ENCODE measurements at regions not wholly inside any gene's neighbourhood (a gene's known extent, or its start where the extent isn't known, plus 50 kb on each side); places are given as distances from the start of the nearest gene placed in this dataset.

DNA sequence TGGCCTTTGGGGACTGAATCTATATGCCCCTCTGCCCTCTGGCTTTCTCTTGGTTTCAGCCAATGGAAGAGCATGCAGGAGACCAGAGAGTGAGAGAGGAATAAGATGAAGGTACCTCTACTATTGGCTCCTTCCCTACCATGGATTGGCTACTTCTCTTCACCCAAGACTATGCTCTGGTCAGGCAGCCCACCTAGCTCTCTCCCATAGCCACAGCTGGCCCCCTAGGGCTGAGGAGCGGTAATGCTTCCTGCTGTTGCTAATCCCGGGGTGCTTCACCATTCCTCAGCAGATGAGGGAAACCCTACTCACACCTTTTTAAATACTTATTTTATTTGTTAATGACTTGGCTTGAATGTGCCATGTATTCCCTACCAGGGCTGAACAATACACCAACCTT, 142.4 kb downstream of the MREG start:
- TF ChIP-seq, protein P1, sequence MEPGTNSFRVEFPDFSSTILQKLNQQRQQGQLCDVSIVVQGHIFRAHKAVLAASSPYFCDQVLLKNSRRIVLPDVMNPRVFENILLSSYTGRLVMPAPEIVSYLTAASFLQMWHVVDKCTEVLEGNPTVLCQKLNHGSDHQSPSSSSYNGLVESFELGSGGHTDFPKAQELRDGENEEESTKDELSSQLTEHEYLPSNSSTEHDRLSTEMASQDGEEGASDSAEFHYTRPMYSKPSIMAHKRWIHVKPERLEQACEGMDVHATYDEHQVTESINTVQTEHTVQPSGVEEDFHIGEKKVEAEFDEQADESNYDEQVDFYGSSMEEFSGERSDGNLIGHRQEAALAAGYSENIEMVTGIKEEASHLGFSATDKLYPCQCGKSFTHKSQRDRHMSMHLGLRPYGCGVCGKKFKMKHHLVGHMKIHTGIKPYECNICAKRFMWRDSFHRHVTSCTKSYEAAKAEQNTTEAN (CRISPR knock-in tag; IDR thresholded peaks at IDR 0.05), result no peak
- TF ChIP-seq, protein P2, sequence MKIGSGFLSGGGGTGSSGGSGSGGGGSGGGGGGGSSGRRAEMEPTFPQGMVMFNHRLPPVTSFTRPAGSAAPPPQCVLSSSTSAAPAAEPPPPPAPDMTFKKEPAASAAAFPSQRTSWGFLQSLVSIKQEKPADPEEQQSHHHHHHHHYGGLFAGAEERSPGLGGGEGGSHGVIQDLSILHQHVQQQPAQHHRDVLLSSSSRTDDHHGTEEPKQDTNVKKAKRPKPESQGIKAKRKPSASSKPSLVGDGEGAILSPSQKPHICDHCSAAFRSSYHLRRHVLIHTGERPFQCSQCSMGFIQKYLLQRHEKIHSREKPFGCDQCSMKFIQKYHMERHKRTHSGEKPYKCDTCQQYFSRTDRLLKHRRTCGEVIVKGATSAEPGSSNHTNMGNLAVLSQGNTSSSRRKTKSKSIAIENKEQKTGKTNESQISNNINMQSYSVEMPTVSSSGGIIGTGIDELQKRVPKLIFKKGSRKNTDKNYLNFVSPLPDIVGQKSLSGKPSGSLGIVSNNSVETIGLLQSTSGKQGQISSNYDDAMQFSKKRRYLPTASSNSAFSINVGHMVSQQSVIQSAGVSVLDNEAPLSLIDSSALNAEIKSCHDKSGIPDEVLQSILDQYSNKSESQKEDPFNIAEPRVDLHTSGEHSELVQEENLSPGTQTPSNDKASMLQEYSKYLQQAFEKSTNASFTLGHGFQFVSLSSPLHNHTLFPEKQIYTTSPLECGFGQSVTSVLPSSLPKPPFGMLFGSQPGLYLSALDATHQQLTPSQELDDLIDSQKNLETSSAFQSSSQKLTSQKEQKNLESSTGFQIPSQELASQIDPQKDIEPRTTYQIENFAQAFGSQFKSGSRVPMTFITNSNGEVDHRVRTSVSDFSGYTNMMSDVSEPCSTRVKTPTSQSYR (CRISPR knock-in tag; IDR thresholded peaks at IDR 0.05), result no peak
- TF ChIP-seq FOXJ3 (CRISPR knock-in tag; IDR thresholded peaks at IDR 0.05; ENCODE audit: borderline replicate concordance) (no peak), CREB1 (CRISPR knock-in tag; IDR thresholded peaks at IDR 0.05) (no peak), ZNF232 (CRISPR knock-in tag; IDR thresholded peaks at IDR 0.05) (no peak), NFE2L1 (CRISPR knock-in tag; IDR thresholded peaks at IDR 0.05) (no peak), IRF2 (CRISPR knock-in tag; IDR thresholded peaks at IDR 0.05; ENCODE audit: borderline replicate concordance, low read depth) (no peak)
- TF ChIP-seq, protein P3, sequence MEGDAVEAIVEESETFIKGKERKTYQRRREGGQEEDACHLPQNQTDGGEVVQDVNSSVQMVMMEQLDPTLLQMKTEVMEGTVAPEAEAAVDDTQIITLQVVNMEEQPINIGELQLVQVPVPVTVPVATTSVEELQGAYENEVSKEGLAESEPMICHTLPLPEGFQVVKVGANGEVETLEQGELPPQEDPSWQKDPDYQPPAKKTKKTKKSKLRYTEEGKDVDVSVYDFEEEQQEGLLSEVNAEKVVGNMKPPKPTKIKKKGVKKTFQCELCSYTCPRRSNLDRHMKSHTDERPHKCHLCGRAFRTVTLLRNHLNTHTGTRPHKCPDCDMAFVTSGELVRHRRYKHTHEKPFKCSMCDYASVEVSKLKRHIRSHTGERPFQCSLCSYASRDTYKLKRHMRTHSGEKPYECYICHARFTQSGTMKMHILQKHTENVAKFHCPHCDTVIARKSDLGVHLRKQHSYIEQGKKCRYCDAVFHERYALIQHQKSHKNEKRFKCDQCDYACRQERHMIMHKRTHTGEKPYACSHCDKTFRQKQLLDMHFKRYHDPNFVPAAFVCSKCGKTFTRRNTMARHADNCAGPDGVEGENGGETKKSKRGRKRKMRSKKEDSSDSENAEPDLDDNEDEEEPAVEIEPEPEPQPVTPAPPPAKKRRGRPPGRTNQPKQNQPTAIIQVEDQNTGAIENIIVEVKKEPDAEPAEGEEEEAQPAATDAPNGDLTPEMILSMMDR (IDR thresholded peaks at IDR 0.05), result peak; percentile 48; the same call in 1 of the 2 replicates
- TF ChIP-seq, protein P4, sequence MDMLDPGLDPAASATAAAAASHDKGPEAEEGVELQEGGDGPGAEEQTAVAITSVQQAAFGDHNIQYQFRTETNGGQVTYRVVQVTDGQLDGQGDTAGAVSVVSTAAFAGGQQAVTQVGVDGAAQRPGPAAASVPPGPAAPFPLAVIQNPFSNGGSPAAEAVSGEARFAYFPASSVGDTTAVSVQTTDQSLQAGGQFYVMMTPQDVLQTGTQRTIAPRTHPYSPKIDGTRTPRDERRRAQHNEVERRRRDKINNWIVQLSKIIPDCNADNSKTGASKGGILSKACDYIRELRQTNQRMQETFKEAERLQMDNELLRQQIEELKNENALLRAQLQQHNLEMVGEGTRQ (CRISPR knock-in tag; IDR thresholded peaks at IDR 0.05), result no peak
- TF ChIP-seq, protein P5, sequence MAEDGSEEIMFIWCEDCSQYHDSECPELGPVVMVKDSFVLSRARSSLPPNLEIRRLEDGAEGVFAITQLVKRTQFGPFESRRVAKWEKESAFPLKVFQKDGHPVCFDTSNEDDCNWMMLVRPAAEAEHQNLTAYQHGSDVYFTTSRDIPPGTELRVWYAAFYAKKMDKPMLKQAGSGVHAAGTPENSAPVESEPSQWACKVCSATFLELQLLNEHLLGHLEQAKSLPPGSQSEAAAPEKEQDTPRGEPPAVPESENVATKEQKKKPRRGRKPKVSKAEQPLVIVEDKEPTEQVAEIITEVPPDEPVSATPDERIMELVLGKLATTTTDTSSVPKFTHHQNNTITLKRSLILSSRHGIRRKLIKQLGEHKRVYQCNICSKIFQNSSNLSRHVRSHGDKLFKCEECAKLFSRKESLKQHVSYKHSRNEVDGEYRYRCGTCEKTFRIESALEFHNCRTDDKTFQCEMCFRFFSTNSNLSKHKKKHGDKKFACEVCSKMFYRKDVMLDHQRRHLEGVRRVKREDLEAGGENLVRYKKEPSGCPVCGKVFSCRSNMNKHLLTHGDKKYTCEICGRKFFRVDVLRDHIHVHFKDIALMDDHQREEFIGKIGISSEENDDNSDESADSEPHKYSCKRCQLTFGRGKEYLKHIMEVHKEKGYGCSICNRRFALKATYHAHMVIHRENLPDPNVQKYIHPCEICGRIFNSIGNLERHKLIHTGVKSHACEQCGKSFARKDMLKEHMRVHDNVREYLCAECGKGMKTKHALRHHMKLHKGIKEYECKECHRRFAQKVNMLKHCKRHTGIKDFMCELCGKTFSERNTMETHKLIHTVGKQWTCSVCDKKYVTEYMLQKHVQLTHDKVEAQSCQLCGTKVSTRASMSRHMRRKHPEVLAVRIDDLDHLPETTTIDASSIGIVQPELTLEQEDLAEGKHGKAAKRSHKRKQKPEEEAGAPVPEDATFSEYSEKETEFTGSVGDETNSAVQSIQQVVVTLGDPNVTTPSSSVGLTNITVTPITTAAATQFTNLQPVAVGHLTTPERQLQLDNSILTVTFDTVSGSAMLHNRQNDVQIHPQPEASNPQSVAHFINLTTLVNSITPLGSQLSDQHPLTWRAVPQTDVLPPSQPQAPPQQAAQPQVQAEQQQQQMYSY (CRISPR knock-in tag; IDR thresholded peaks at IDR 0.05), result no peak
- TF ChIP-seq, protein P6, sequence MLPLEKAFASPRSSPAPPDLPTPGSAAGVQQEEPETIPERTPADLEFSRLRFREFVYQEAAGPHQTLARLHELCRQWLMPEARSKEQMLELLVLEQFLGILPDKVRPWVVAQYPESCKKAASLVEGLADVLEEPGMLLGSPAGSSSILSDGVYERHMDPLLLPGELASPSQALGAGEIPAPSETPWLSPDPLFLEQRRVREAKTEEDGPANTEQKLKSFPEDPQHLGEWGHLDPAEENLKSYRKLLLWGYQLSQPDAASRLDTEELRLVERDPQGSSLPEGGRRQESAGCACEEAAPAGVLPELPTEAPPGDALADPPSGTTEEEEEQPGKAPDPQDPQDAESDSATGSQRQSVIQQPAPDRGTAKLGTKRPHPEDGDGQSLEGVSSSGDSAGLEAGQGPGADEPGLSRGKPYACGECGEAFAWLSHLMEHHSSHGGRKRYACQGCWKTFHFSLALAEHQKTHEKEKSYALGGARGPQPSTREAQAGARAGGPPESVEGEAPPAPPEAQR (CRISPR knock-in tag; IDR thresholded peaks at IDR 0.05), result no peak
